Endothelial cell of umbilical vein (primary cell): ENCODE measurements at regions not wholly inside any gene's neighbourhood (a gene's known extent, or its start where the extent isn't known, plus 50 kb on each side); places are given as distances from the start of the nearest gene placed in this dataset.

ENCODE experiments used
- BruUV-seq: library from RNA; stranded (reverse); fragments of 400-500 nt; replicated peaks from 2 replicates; lab custom pipeline; 2021; lab: Mats Ljungman, UMichigan
- CTCF ChIA-PET: fragments of 300-600, 350-600 bp; sonication (Branson Sonifier 250); formaldehyde crosslinking; loops from one replicate; lab custom pipeline; 2021; ENCODE audit warnings: antibody characterized with exemption, inconsistent platforms; lab: Charles Lee
- POLR2A ChIA-PET: fragments of 300-600, 350-600 bp; sonication (Branson Sonifier 250); formaldehyde crosslinking; loops from one replicate; lab custom pipeline; 2021; ENCODE audit warnings: antibody characterized with exemption, inconsistent platforms; lab: Charles Lee
- DNase-seq: peaks from one replicate; pipeline ENCODE4 v3.0.0-alpha.2; 2011; ENCODE audit warnings: low read depth, low spot score
- FAIRE-seq: peaks from 2 replicates; lab custom pipeline; 2011; peaks lifted over from hg19 to GRCh38; lab: Jason Lieb, UNC
- H2AFZ ChIP-seq: 2 replicates; pipeline ENCODE4 v1.6.0; 2012; ENCODE audit warnings: low read depth, low read length, control low read depth, inconsistent platforms
- H3K27ac ChIP-seq: 2 replicates; pipeline ENCODE4 v1.5.1; 2011; ENCODE audit warnings: low read depth, mild to moderate bottlenecking, control low read depth, low read length, moderate library complexity; ENCODE audit not compliant: insufficient read depth
- H3K27me3 ChIP-seq, 2 experiments: 2 replicates each; pipeline versions ENCODE4 v1.6.0 to v1.6.1; 2011; ENCODE audit warnings: low read length in 2 of 2, mixed read lengths in 1 of 2; ENCODE audit not compliant: control insufficient read depth in 2 of 2, insufficient read depth in 2 of 2
- H3K36me3 ChIP-seq, 2 experiments: 2 replicates in 1 of 2; 3 replicates in 1 of 2; pipeline ENCODE4 v1.5.1; 2011; ENCODE audit warnings: low read length in 2 of 2, mild to moderate bottlenecking in 1 of 2, moderate library complexity in 1 of 2; ENCODE audit not compliant: control insufficient read depth in 2 of 2, insufficient read depth in 2 of 2; ENCODE audit errors: extremely low read depth in 1 of 2
- H3K4me1 ChIP-seq: 3 replicates; pipeline ENCODE4 v1.5.1; 2011; ENCODE audit warnings: mild to moderate bottlenecking, low read length; ENCODE audit not compliant: control insufficient read depth, insufficient read depth; ENCODE audit errors: extremely low read depth
- H3K4me2 ChIP-seq: 2 replicates; pipeline ENCODE4 v1.6.1; 2011; ENCODE audit warnings: low read length, control low read depth, mixed read lengths; ENCODE audit not compliant: insufficient read depth
- H3K4me3 ChIP-seq, 3 experiments: fragments of 200-600 bp in 1 of 3; sonication (generic), shearing (Covaris generic) in 1 of 3; replicated peaks in 1 of 3; 2 replicates each; pipeline ENCODE4 v1.5.1; 2011 to 2016; ENCODE audit warnings: control low read depth in 3 of 3, low read length in 3 of 3, mild to moderate bottlenecking in 2 of 3, inconsistent platforms in 1 of 3, low read depth in 1 of 3, moderate library complexity in 1 of 3; ENCODE audit not compliant: insufficient read depth in 1 of 3
- H3K79me2 ChIP-seq: 2 replicates; pipeline ENCODE4 v1.6.0; 2012; ENCODE audit warnings: low read length, inconsistent platforms; ENCODE audit not compliant: control insufficient read depth, insufficient read depth
- H3K9ac ChIP-seq: replicated peaks from 2 replicates; pipeline ENCODE3; 2011; ENCODE audit warnings: low read length, control low read depth; ENCODE audit not compliant: insufficient read depth; ENCODE audit errors: extremely low read depth
- H3K9me1 ChIP-seq: replicated peaks from 3 replicates; pipeline ENCODE4 v1.6.0; 2011; ENCODE audit warnings: mild to moderate bottlenecking, low read length; ENCODE audit not compliant: control insufficient read depth, insufficient read depth; ENCODE audit errors: extremely low read depth
- H3K9me3 ChIP-seq: replicated peaks from 2 replicates; pipeline ENCODE4 v1.5.1; 2012; ENCODE audit warnings: low read length, inconsistent platforms; ENCODE audit not compliant: control insufficient read depth, insufficient read depth
- H4K20me1 ChIP-seq: replicated peaks from 2 replicates; pipeline ENCODE3; 2011; ENCODE audit warnings: mild to moderate bottlenecking, low read length; ENCODE audit not compliant: control insufficient read depth, insufficient read depth; ENCODE audit errors: extremely low read depth
- EZH2 ChIP-seq: IDR thresholded peaks from 2 replicates; pipeline ENCODE4 v1.6.1; 2012; ENCODE audit warnings: borderline replicate concordance, low read depth, mild to moderate bottlenecking, moderate library complexity, low read length, inconsistent platforms; ENCODE audit not compliant: severe bottlenecking
- FOS ChIP-seq: IDR thresholded peaks from 2 replicates; pipeline ENCODE4 v1.6.1; 2011; ENCODE audit warnings: mild to moderate bottlenecking, low read length, moderate library complexity, borderline replicate concordance; ENCODE audit not compliant: insufficient read depth
- GATA2 ChIP-seq: IDR thresholded peaks from 2 replicates; pipeline ENCODE4 v1.7.0; 2011; ENCODE audit warnings: low read depth, mild to moderate bottlenecking, moderate library complexity, mixed read lengths, low read length; ENCODE audit not compliant: insufficient read length, insufficient read depth
- JUN ChIP-seq: IDR thresholded peaks from 2 replicates; pipeline ENCODE4 v1.6.1; 2011; ENCODE audit warnings: borderline replicate concordance, low read depth; ENCODE audit not compliant: insufficient read length, insufficient read depth
- MYC ChIP-seq: IDR thresholded peaks from one replicate; pipeline ENCODE4 v1.6.1; 2011; ENCODE audit warnings: mild to moderate bottlenecking, low read depth, low read length
- POLR2A ChIP-seq: IDR thresholded peaks from 2 replicates; pipeline ENCODE4 v1.6.1; 2012; ENCODE audit warnings: low read depth, mild to moderate bottlenecking, control low read depth, low read length
- POLR2AphosphoS5 ChIP-seq: IDR thresholded peaks from 2 replicates; pipeline ENCODE4 v1.6.1; 2012; ENCODE audit warnings: low read depth, mild to moderate bottlenecking, control low read depth, low read length, moderate library complexity; ENCODE audit not compliant: insufficient read depth
- dilution Hi-C: fragments of 300-500 bp; cut with MboI; formaldehyde crosslinking; loops from one replicate; pipeline ENCODE4 v1.15.0; 2019; ENCODE audit warnings: low sequenced_read_pairs; ENCODE audit not compliant: extremely low pct_ligation_motif_present
- intact Hi-C: fragments of 100-400 bp; cut with micrococcal nuclease; formaldehyde crosslinking; loops from one replicate; pipeline ENCODE4 v1.10.0; 2022
- TF ChIP-seq, protein P1 (sequence below), 2 donors: IDR thresholded peaks; 1 replicate in 1 of 2; 2 replicates in 1 of 2; pipeline ENCODE4 v1.5.1; 2011; ENCODE audit warnings: low read length in 2 of 2, mild to moderate bottlenecking in 2 of 2, moderate library complexity in 2 of 2, control low read depth in 1 of 2, inconsistent platforms in 1 of 2, low read depth in 1 of 2; ENCODE audit not compliant: insufficient read depth in 1 of 2; ENCODE audit errors: extremely low read depth in 1 of 2
- TF ChIP-seq, protein P2 (sequence below): IDR thresholded peaks from 2 replicates; pipeline ENCODE4 v1.6.1; 2011; ENCODE audit not compliant: insufficient read depth, insufficient read length

DNA sequence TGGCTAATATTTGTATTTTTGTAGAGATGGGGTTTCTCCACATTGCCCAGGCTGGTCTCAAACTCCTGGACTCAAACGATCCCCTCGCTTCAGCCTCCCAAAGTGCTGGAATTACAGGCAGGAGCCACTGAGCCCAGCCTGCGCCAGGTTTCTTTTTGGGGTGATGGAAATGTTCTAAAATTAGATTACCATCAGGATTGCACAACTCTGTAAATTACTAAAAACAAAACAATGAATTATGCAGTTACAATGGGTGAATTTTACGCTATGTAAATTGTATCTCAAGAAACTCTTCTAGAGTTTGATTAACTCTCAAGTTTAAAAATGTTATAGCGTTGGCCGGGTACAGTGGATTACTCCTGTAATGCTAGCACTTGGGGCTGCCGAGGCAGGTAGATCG is 118.9 kb upstream of the TBL1X start:
- dilution Hi-C loops = no loop called here
- FAIRE-seq = peak; percentile 12
- BruUV-seq = no TSS peak
- H3K4me2 ChIP-seq = no peak overlapping the region
- POLR2A ChIA-PET = no interaction called here
- CTCF ChIA-PET = no interaction called here
- no peaks in the 10 kb centered on the region for H3K9me1 ChIP-seq
- H3K27me3 ChIP-seq = no peaks in the 10 kb centered on the region
- H2AFZ ChIP-seq = no peak overlapping the region
- H3K79me2 ChIP-seq = no peaks in the 10 kb centered on the region
- DNase-seq = no peak
- no peak overlapping the region for H3K9ac ChIP-seq
- no peaks in the 10 kb centered on the region for H3K9me3 ChIP-seq
- intact Hi-C loops = no loop called here
- no peak overlapping the region for H3K27ac ChIP-seq
- peaks cover 9% of the 10 kb centered on the region for H3K4me1 ChIP-seq
- no peak overlapping the region for H3K4me3 ChIP-seq
- no peaks in the 10 kb centered on the region for H4K20me1 ChIP-seq
- TF ChIP-seq EZH2 = no peak
- TF ChIP-seq JUN = no peak
- TF ChIP-seq POLR2AphosphoS5 = no peak
- no peak for TF ChIP-seq GATA2
- no peak for TF ChIP-seq MYC
- no peak for TF ChIP-seq FOS
- TF ChIP-seq, protein P1, sequence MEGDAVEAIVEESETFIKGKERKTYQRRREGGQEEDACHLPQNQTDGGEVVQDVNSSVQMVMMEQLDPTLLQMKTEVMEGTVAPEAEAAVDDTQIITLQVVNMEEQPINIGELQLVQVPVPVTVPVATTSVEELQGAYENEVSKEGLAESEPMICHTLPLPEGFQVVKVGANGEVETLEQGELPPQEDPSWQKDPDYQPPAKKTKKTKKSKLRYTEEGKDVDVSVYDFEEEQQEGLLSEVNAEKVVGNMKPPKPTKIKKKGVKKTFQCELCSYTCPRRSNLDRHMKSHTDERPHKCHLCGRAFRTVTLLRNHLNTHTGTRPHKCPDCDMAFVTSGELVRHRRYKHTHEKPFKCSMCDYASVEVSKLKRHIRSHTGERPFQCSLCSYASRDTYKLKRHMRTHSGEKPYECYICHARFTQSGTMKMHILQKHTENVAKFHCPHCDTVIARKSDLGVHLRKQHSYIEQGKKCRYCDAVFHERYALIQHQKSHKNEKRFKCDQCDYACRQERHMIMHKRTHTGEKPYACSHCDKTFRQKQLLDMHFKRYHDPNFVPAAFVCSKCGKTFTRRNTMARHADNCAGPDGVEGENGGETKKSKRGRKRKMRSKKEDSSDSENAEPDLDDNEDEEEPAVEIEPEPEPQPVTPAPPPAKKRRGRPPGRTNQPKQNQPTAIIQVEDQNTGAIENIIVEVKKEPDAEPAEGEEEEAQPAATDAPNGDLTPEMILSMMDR (IDR thresholded peaks at IDR 0.05; ENCODE audit: extremely low read depth in 1 of 2, insufficient read depth in 1 of 2, low read depth in 1 of 2, low read length in 2 of 2) = no peak
- TF ChIP-seq, protein P2, sequence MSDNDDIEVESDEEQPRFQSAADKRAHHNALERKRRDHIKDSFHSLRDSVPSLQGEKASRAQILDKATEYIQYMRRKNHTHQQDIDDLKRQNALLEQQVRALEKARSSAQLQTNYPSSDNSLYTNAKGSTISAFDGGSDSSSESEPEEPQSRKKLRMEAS = no peak
- TF ChIP-seq POLR2A = no peak
- no peaks in the 10 kb centered on the region for H3K36me3 ChIP-seq
